Endothelial cell (in vitro differentiated cells): ENCODE measurements at regions not wholly inside any gene's neighbourhood (a gene's known extent, or its start where the extent isn't known, plus 50 kb on each side); places are given as distances from the start of the nearest gene placed in this dataset.

ENCODE experiments used
- DNase-seq: peaks from one replicate; pipeline ENCODE4 v3.0.0; 2021; ENCODE audit warnings: low spot score
- H3K27ac Mint-ChIP-seq: one replicate; pipeline ENCODE4 v1.8.0; 2021; ENCODE audit warnings: mixed read lengths, inconsistent platforms; ENCODE audit not compliant: unreplicated experiment
- H3K27me3 Mint-ChIP-seq: one replicate; pipeline ENCODE4 v1.8.0; 2021; ENCODE audit warnings: mild to moderate bottlenecking, moderate library complexity, mixed read lengths, inconsistent platforms; ENCODE audit not compliant: unreplicated experiment
- H3K36me3 Mint-ChIP-seq: one replicate; pipeline ENCODE4 v1.8.0; 2021; ENCODE audit warnings: mild to moderate bottlenecking, low read depth, mixed read lengths, inconsistent platforms; ENCODE audit not compliant: unreplicated experiment
- H3K4me1 Mint-ChIP-seq: one replicate; pipeline ENCODE4 v1.8.0; 2021; ENCODE audit warnings: mild to moderate bottlenecking, mixed read lengths, inconsistent platforms; ENCODE audit not compliant: unreplicated experiment
- H3K4me3 Mint-ChIP-seq: one replicate; pipeline ENCODE4 v1.8.0; 2021; ENCODE audit warnings: mild to moderate bottlenecking, mixed read lengths, inconsistent platforms; ENCODE audit not compliant: unreplicated experiment
- H3K9me3 Mint-ChIP-seq: one replicate; pipeline ENCODE4 v1.8.0; 2021; ENCODE audit warnings: mixed read lengths, inconsistent platforms; ENCODE audit not compliant: unreplicated experiment
- CTCF ChIP-seq: fragments of 200-600 bp; sonication (generic); IDR thresholded peaks from one replicate; pipeline ENCODE4 v1.5.0; 2021; ENCODE audit warnings: antibody characterized with exemption; ENCODE audit not compliant: unreplicated experiment

- no peak overlapping the region for H3K4me3 Mint-ChIP-seq
- no peaks in the 10 kb centered on the region for H3K9me3 Mint-ChIP-seq
- peaks cover 4% of the 10 kb centered on the region for H3K36me3 Mint-ChIP-seq
- DNase-seq, result no peak
- no peak for TF ChIP-seq CTCF
- no peak overlapping the region for H3K27ac Mint-ChIP-seq
- H3K4me1 Mint-ChIP-seq, result no peaks in the 10 kb centered on the region
- peaks cover 4% of the 10 kb centered on the region for H3K27me3 Mint-ChIP-seq
These were observed 599.7 kb downstream of the KCNH5 start for GRCh38 chr14:62445570-62445969.

- Mint-ChIP-seq H3K4me1 (no peaks in the 10 kb centered on the region), H3K27me3 (peaks cover 2% of the 10 kb centered on the region), H3K9me3 (no peaks in the 10 kb centered on the region), H3K4me3 (no peak overlapping the region), H3K36me3 (no peaks in the 10 kb centered on the region), H3K27ac (no peak overlapping the region)
- TF ChIP-seq CTCF, result no peak
- DNase-seq, result no peak
These were observed 594.0 kb downstream of the KCNH5 start for GRCh38 chr14:62451221-62451620.

GRCh38 chr14:62453226-62453625 is 592.0 kb downstream of the KCNH5 start:
- Mint-ChIP-seq H3K27ac (no peak overlapping the region), H3K9me3 (no peaks in the 10 kb centered on the region), H3K36me3 (no peaks in the 10 kb centered on the region), H3K4me1 (no peaks in the 10 kb centered on the region), H3K4me3 (no peak overlapping the region), H3K27me3 (peaks cover 2% of the 10 kb centered on the region)
- no peak for DNase-seq
- no peak for TF ChIP-seq CTCF

GRCh38 chr14:62455446-62455845 is 589.8 kb downstream of the KCNH5 start:
- H3K4me3 Mint-ChIP-seq, result no peak overlapping the region
- H3K9me3 Mint-ChIP-seq, result no peaks in the 10 kb centered on the region
- no peak for DNase-seq
- H3K4me1 Mint-ChIP-seq, result no peaks in the 10 kb centered on the region
- H3K27ac Mint-ChIP-seq, result no peak overlapping the region
- peaks cover 1% of the 10 kb centered on the region for H3K27me3 Mint-ChIP-seq
- no peaks in the 10 kb centered on the region for H3K36me3 Mint-ChIP-seq
- no peak for TF ChIP-seq CTCF

- Mint-ChIP-seq H3K27me3 (no peaks in the 10 kb centered on the region), H3K27ac (no peak overlapping the region), H3K36me3 (no peaks in the 10 kb centered on the region), H3K4me3 (no peak overlapping the region), H3K4me1 (no peaks in the 10 kb centered on the region), H3K9me3 (no peaks in the 10 kb centered on the region)
- DNase-seq, result no peak
- no peak for TF ChIP-seq CTCF
These were observed 582.3 kb downstream of the KCNH5 start for GRCh38 chr14:62462988-62463387.
